Kasumi-1 (cell line): ENCODE measurements at regions not wholly inside any gene's neighbourhood (a gene's known extent, or its start where the extent isn't known, plus 50 kb on each side); places are given as distances from the start of the nearest gene placed in this dataset.

Experiments
- DNase-seq, 2 experiments: peaks; one replicate each; lab custom pipeline; 2025; lab: John Stamatoyannopoulos, UW

GRCh38 chr5:88544136-88544645 is 275.5 kb upstream of the TMEM161B start:
- no peak for DNase-seq

GRCh38 chr5:88542786-88543185 is 274.1 kb upstream of the TMEM161B start:
- no peak for DNase-seq

GRCh38 chr5:88540471-88541115 is 271.9 kb upstream of the TMEM161B start:
- DNase-seq = no peak

GRCh38 chr5:88539693-88540365 is 271.2 kb upstream of the TMEM161B start:
- DNase-seq = no peak

- DNase-seq = no peak
These were observed 270.4 kb upstream of the TMEM161B start for GRCh38 chr5:88539026-88539425.

- DNase-seq = no peak
These were observed 267.5 kb upstream of the TMEM161B start for GRCh38 chr5:88536146-88536545.

GRCh38 chr5:88524941-88525340 is 256.3 kb upstream of the TMEM161B start:
- no peak for DNase-seq

GRCh38 chr5:88519066-88519465 is 250.4 kb upstream of the TMEM161B start:
- no peak for DNase-seq

GRCh38 chr5:88518131-88519016 is 249.7 kb upstream of the TMEM161B start:
- DNase-seq = no peak

- no peak for DNase-seq
These were observed 247.5 kb upstream of the TMEM161B start for GRCh38 chr5:88515881-88516819.

GRCh38 chr5:88515068-88515467 is 246.4 kb upstream of the TMEM161B start:
- DNase-seq = no peak

GRCh38 chr5:88509403-88509802 is 240.8 kb upstream of the TMEM161B start:
- no peak for DNase-seq

GRCh38 chr5:88507261-88507660 is 238.6 kb upstream of the TMEM161B start:
- no peak for DNase-seq

GRCh38 chr5:88503406-88503805 is 234.8 kb upstream of the TMEM161B start:
- DNase-seq = no peak

GRCh38 chr5:88503041-88503345 is 234.3 kb upstream of the TMEM161B start:
- DNase-seq = no peak

GRCh38 chr5:88502179-88503040 is 233.8 kb upstream of the TMEM161B start:
- DNase-seq = peak; percentile 28

GRCh38 chr5:88495810-88496209 is 227.2 kb upstream of the TMEM161B start:
- DNase-seq = no peak

- DNase-seq = no peak
These were observed 222.2 kb upstream of the TMEM161B start for GRCh38 chr5:88490874-88491273.

- DNase-seq = no peak
These were observed 220.7 kb upstream of the TMEM161B start for GRCh38 chr5:88489364-88489763.

GRCh38 chr5:88488561-88488960 is 219.9 kb upstream of the TMEM161B start:
- no peak for DNase-seq

GRCh38 chr5:88488130-88488529 is 219.5 kb upstream of the TMEM161B start:
- no peak for DNase-seq
